NCI-H69 (cell line): ENCODE measurements at regions not wholly inside any gene's neighbourhood (a gene's known extent, or its start where the extent isn't known, plus 50 kb on each side); places are given as distances from the start of the nearest gene placed in this dataset.
A peak's percentile ranks its signal among the peaks of the same experiment; 100 is the strongest.

Source experiments
- DNase-seq: peaks from one replicate; lab custom pipeline; 2025; lab: John Stamatoyannopoulos, UW

DNA sequence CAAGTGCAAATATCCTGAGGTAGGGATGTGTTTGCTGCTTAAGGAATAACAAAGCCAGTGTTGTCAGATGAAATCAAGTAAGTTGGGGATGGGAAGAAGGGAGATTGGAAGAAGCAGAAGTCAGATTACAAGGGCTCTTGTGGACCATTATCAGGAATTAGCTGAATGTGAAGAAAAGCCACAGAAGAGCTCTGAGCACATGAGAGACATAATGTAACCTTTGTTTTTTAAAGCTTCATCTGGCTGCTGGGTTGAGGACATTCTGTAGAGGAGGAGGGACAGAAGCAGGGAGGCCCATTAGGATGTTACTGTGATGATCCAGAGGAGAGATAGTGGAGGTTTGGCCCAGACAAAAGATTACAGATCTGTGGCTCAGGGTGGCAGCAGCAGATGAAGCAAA, 111.7 kb downstream of the DUSP10 start:
- DNase-seq: no peak

DNA sequence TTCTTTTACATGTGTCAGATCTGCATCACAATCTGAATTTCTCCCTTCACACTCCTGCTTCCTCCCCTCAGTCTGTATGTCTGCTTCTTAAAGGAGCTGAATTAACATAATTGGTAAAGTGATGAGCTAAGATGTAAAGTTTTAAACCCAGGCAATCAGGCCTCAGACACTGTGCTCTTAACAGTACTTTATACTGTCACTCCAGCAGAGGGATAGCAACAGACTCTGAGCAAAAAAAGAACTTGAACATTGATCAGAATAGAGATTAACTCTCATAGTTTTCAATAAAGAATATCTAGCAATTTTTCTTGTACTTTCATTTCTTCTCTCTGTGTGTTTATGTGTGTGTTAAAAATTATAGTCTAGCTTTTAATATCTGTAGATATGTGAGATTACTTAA, 110.3 kb downstream of the DUSP10 start:
- no peak for DNase-seq

DNA sequence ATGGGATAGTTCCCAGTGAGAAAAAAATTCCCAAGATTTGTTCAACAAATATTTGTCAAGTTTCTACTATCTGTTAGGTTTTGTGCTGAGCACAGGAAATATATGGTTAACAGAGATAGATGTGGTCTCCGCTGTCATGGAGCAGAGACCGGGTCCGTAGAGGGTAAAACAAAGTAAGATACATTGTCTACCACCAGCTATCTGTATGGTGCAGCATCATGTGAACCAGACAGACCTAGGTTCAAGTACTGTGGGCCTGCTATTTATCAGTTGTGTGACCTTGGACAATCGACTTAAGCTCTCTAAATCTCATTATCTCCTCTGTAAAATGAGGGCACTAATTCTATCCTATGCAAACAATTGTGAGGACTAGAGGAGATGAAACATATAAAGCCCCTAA, 109.8 kb downstream of the DUSP10 start:
- no peak for DNase-seq

DNA sequence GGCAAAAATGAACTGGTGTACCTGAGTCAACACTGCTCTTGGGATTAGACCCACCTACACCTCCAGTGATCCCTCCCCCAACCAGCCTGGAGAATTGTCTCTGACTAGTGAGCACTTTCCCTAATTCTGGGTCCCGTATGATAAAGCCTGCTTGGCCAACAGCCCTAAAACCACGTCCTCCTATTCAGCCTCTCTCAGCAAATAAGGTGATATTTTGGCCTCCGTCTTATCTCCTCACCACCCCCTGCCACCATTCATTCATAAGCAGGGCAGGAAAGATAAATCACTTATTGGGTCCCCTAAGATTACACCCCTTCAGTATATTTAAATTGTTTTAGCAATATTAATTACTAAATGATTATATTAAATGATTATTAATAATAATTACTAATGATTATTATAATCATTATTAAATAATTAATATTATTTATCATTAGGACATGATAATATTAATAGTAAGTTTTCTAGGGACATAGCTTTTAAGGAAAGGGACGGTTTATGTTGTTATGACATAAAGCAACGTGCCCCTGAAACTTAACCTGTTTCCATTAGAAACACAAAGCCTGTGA, 108.0 kb downstream of the DUSP10 start:
- no peak for DNase-seq

- DNase-seq: no peak
These were observed 107.3 kb downstream of the DUSP10 start for GRCh38 chr1:221634606-221635005.

- DNase-seq: no peak
These were observed 106.6 kb downstream of the DUSP10 start for GRCh38 chr1:221635305-221635704.

- DNase-seq: no peak
These were observed 105.8 kb downstream of the DUSP10 start for GRCh38 chr1:221636096-221636495.

DNA sequence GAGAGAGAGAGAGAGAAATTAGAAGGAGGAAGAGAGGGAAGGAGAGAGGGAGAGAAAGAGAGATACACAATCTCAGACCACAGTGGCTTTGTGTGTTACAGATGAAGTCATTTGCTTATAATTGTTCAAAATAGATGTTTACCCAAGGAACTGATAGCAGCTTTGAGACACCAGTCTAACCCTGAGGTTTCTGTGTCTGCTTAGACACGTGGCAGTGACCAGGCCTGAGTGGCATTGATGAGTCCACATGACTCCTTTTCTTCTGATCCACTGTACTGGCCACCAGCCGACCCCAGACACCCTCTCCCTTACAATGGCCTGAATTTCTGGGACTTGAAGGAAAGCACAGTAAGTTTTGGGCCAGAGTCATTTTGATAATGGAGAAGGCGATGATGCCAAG, 104.9 kb downstream of the DUSP10 start:
- no peak for DNase-seq

GRCh38 chr1:221637641-221638041, 104.2 kb downstream of the DUSP10 start:
- peak; percentile 21 for DNase-seq

GRCh38 chr1:221638595-221638994, 103.3 kb downstream of the DUSP10 start:
- DNase-seq: no peak

DNA sequence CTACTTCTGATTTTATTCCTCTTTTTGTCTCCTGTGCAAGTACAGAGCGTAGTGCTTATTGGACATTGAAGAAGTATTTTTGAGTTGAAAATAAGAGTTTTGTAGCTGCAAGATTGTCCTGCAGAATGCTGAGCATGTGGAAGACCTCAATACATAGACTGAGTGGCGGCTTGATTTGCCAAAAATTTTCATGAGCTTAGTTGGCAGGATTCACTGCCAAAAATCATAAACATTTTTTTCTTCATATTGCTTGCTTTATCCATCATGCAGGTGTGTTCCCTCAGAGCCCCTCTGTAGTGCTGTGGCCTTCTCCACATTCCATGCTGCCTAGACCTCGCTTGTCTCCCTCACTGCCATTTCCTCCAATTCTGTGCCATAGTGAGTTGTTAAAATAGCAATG, 100.1 kb downstream of the DUSP10 start:
- DNase-seq: no peak

GRCh38 chr1:221643404-221644144, 98.3 kb downstream of the DUSP10 start:
- DNase-seq: no peak

GRCh38 chr1:221644145-221644448, 97.8 kb downstream of the DUSP10 start:
- no peak for DNase-seq

GRCh38 chr1:221644663-221645258, 97.1 kb downstream of the DUSP10 start:
- peak; percentile 58 for DNase-seq

DNA sequence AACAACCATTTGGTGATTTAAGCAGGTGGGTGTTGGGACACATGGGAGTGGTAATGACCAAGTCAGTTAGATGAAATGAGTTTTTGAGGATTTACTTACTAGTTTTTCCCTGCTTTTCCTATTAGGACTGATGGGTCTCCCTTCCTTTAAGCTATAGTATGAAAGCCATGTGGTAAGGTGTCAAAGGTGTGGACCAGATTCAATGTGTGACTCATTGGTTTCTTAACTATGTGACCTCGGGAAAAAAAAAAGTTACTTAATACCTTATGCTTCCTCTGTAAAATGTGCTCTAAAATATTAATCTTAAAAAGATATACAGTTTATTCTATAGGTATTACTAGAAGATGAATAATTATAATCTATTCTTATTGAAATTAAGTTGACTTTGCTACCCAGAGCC, 93.7 kb downstream of the DUSP10 start:
- no peak for DNase-seq
